ENCODE measurements at regions not wholly inside any gene's neighbourhood (a gene's known extent, or its start where the extent isn't known, plus 50 kb on each side); places are given as distances from the start of the nearest gene placed in this dataset.

- no peak for TF ChIP-seq CTCF (IDR thresholded peaks at IDR 0.05; ENCODE audit: extremely low read depth in 1 of 2, insufficient read depth in 1 of 2, low read depth in 1 of 2, low read length in 2 of 2)
- no peak for TF ChIP-seq EZH2 (IDR thresholded peaks at IDR 0.05; ENCODE audit: borderline replicate concordance, low read depth, low read length, severe bottlenecking)
- no peak for TF ChIP-seq FOS (IDR thresholded peaks at IDR 0.05; ENCODE audit: borderline replicate concordance, insufficient read depth, low read length)
Measured at GRCh38 chr12:77115471-77115870, 50.1 kb upstream of the E2F7 start.

All from endothelial cell of umbilical vein (primary cell).